ENCODE measurements at regions not wholly inside any gene's neighbourhood (a gene's known extent, or its start where the extent isn't known, plus 50 kb on each side); places are given as distances from the start of the nearest gene placed in this dataset.

DNA sequence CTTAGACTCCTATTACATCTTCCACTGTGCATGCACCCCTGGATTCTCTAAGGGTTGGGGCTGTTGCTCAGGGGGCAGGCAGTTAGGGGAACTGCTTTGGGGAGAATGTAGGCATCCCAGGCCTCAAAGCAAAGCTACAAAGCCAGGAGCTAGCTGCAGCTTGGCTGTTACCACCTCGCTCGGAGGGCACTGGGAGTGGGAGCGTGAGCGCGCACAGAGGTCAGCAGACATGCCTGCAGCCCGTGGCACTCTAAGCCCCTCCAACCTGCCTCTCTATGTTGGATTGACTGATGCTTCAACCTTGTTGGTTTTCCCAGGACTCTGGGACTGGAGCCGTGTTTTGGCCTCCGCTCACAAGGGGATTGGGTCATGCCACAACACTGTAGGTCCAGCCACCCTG, 69.8 kb downstream of the CPN2 start:
- Histone ChIP-seq H3K27ac (no peak overlapping the region), H3K4me3 (no peak overlapping the region), H3K9me3 (no peaks in the 10 kb centered on the region), H3K36me3 (no peaks in the 10 kb centered on the region), H3K4me1 (peaks cover 29 to 30% of the 10 kb centered on the region in 2 donors), H3K27me3 (no peaks in the 10 kb centered on the region)
- in situ Hi-C loops (cut with MboI; ENCODE audit: low sequenced_read_pairs in 4 of 4) (no loop called here), intact Hi-C loops (cut with DNase I; ENCODE audit: low total_unique reads) (no loop called here)
- ATAC-seq (no peak), DNase-seq (no peak)
- TF ChIP-seq POLR2A (IDR thresholded peaks at IDR 0.05), result no peak
- TF ChIP-seq, protein P1, sequence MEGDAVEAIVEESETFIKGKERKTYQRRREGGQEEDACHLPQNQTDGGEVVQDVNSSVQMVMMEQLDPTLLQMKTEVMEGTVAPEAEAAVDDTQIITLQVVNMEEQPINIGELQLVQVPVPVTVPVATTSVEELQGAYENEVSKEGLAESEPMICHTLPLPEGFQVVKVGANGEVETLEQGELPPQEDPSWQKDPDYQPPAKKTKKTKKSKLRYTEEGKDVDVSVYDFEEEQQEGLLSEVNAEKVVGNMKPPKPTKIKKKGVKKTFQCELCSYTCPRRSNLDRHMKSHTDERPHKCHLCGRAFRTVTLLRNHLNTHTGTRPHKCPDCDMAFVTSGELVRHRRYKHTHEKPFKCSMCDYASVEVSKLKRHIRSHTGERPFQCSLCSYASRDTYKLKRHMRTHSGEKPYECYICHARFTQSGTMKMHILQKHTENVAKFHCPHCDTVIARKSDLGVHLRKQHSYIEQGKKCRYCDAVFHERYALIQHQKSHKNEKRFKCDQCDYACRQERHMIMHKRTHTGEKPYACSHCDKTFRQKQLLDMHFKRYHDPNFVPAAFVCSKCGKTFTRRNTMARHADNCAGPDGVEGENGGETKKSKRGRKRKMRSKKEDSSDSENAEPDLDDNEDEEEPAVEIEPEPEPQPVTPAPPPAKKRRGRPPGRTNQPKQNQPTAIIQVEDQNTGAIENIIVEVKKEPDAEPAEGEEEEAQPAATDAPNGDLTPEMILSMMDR (IDR thresholded peaks at IDR 0.05 in 4 of 5, conservative IDR thresholded peaks at IDR 0.05 in 1 of 5), result no peak

DNA sequence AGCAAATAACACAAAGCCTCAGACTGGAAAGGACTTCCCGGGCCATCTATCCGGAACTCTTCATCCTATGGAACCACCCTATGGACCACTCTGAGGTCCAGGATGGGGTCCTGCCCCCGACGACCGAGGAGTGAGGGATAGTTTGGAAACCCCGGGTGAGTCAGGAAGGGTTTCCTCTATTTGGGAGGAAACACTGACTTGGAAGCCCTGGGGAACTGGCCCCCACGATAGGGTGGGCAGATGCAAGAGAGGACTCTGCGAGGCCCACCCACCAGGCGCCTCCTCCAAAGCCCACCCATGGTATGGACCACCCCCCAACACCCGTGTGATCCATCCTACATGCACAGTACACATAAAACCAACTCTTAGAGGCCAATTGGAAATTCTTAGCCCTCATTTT, 69.4 kb downstream of the CPN2 start:
- DNase-seq, result no peak
- TF ChIP-seq POLR2A (IDR thresholded peaks at IDR 0.05), result no peak
- TF ChIP-seq, protein P1 (IDR thresholded peaks at IDR 0.05 in 4 of 5, conservative IDR thresholded peaks at IDR 0.05 in 1 of 5), result no peak
- in situ Hi-C loops (cut with MboI; ENCODE audit: low sequenced_read_pairs in 4 of 4), result no loop called here

DNA sequence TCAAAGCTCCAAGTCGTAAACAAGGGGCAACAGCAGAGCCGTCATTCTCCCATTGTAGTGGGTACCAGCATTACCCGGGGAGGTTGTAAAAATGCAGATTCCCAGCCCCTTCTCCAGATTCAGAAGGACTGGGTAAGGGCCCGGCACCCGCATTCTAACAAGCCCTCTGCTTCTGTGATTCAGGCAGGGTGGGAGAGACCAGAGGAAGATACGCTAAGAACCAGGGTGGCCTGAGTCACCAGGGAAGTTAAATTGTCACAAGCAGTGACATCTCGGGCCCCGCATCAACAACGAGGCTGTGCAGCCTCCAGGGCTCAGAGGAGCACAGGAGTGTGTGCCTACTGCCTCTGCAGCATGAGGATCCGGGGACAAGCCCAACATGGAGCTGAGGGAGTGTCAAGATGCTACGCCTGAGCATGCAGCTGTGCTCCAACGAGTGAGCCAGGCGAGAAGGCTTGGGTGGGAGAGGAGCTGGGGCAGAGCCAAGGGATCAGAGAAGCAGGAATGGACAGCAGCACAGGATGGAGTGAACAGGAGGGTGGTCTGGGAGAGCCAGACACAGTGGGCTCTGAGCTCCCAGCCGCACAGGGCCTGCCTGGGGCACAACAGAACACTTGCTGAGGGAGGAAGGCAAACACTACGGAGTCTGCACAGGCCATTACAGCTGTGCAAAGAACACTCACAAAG, 68.5 kb downstream of the CPN2 start:
- Histone ChIP-seq H3K36me3 (no peaks in the 10 kb centered on the region), H3K4me1 (peaks cover 17% of the 10 kb centered on the region in 2 donors), H3K4me3 (no peak overlapping the region), H3K9me3 (no peaks in the 10 kb centered on the region), H3K27ac (no peak overlapping the region), H3K27me3 (no peaks in the 10 kb centered on the region)
- in situ Hi-C loops (cut with MboI; ENCODE audit: low sequenced_read_pairs in 4 of 4) (no loop called here), intact Hi-C loops (cut with DNase I; ENCODE audit: low total_unique reads) (no loop called here)
- TF ChIP-seq, protein P1 (IDR thresholded peaks at IDR 0.05 in 4 of 5, conservative IDR thresholded peaks at IDR 0.05 in 1 of 5), result no peak
- TF ChIP-seq POLR2A (IDR thresholded peaks at IDR 0.05), result no peak
- ATAC-seq, result no peak
- DNase-seq, result no peak

More for the DNA sequence above, 69.4 kb downstream of the CPN2 start:
- no peaks in the 10 kb centered on the region for H3K27me3 ChIP-seq
- no peak overlapping the region for H3K27ac ChIP-seq
- no peaks in the 10 kb centered on the region for H3K9me3 ChIP-seq
- no peak for ATAC-seq
- no peak overlapping the region for H3K4me3 ChIP-seq
- intact Hi-C loops (cut with DNase I; ENCODE audit: low total_unique reads), result no loop called here
- H3K36me3 ChIP-seq, result no peaks in the 10 kb centered on the region
- peaks cover 25% of the 10 kb centered on the region in 2 donors for H3K4me1 ChIP-seq

DNA sequence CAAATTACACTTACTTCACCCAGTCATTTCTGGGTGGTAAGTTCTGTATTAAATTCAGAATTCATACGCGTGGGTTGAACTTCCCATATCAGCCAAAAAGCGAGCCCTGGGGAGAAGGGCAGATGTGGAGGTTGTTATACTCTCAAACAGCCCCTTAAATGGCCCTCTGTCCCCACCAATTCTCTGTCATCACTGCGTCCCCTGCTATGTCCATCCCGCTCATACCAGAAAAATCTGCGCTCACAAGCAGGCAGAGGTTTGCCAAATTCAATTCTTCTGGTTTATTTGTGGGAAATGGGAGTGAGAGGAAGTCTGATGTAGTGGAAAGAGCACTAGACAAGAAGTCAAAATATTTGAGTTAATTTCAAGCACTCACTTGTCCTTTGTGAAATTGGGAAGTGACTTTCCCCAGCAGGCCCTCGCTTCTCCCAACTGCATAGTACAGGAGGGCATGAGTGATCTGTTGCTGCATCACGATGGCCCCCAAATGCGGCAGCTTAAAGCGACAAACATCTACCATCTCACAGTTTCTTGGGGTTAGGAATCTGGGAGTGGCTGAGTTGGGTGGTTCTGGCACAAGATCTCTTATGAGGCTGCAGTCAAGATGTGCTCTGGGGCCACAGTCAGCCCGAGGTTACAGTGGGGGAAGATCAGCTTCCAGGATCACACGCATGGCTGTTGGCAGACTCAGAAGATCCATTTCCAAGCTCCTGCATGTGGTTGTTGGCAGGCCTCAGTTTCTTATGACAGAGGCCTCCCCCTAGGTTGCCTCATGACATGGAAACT, 67.7 kb downstream of the CPN2 start:
- no peak overlapping the region for H3K27ac ChIP-seq
- TF ChIP-seq, protein P1 (IDR thresholded peaks at IDR 0.05 in 4 of 5, conservative IDR thresholded peaks at IDR 0.05 in 1 of 5), result no peak
- TF ChIP-seq POLR2A (IDR thresholded peaks at IDR 0.05), result no peak
- no peaks in the 10 kb centered on the region for H3K9me3 ChIP-seq
- H3K4me3 ChIP-seq, result no peak overlapping the region
- ATAC-seq (peak; percentile 18 to 48), DNase-seq (peak in 1 of 2 donors; percentile 35)
- in situ Hi-C loops (cut with MboI; ENCODE audit: low sequenced_read_pairs in 4 of 4), result no loop called here
- H3K27me3 ChIP-seq, result no peaks in the 10 kb centered on the region
- peaks cover 8 to 9% of the 10 kb centered on the region in 2 donors for H3K4me1 ChIP-seq
- H3K36me3 ChIP-seq, result no peaks in the 10 kb centered on the region
- intact Hi-C loops (cut with DNase I; ENCODE audit: low total_unique reads), result no loop called here

Measured in gastrocnemius medialis (tissue), 4 donors.